SKM-1 (cell line): ENCODE measurements at regions not wholly inside any gene's neighbourhood (a gene's known extent, or its start where the extent isn't known, plus 50 kb on each side); places are given as distances from the start of the nearest gene placed in this dataset.
"Not testable (repeated sequence)": the region's sequence is repeated elsewhere in the genome, so short reads cannot be mapped to it uniquely, and the experiment has no call there.

Source experiments
- DNase-seq: peaks from one replicate; lab custom pipeline; 2025; ENCODE audit not compliant: unreplicated experiment; lab: John Stamatoyannopoulos, UW

GRCh38 chr2:104904889-104905288 is 51.0 kb downstream of the POU3F3 start:
- no peak for DNase-seq

- DNase-seq = no peak
Observed at GRCh38 chr2:104909317-104909716, 55.4 kb downstream of the POU3F3 start.

- no peak for DNase-seq
Observed at GRCh38 chr2:104914509-104914908, 60.6 kb downstream of the POU3F3 start.

- DNase-seq = no peak
Observed at GRCh38 chr2:104915107-104915793, 61.3 kb downstream of the POU3F3 start.

- no peak for DNase-seq
Observed at GRCh38 chr2:104919127-104919526, 65.2 kb downstream of the POU3F3 start.

GRCh38 chr2:104923665-104924064 is 69.8 kb downstream of the POU3F3 start:
- no peak for DNase-seq

GRCh38 chr2:104929663-104930062 is 75.7 kb downstream of the POU3F3 start:
- no peak for DNase-seq

GRCh38 chr2:104930732-104931131 is 76.8 kb downstream of the POU3F3 start:
- DNase-seq = no peak

GRCh38 chr2:104932243-104932642 is 78.3 kb downstream of the POU3F3 start:
- DNase-seq = no peak

- no peak for DNase-seq
Observed at GRCh38 chr2:104933151-104933917, 79.4 kb downstream of the POU3F3 start.

GRCh38 chr2:104936527-104936926 is 82.6 kb downstream of the POU3F3 start:
- no peak for DNase-seq

GRCh38 chr2:104938231-104938941 is 84.5 kb downstream of the POU3F3 start:
- no peak for DNase-seq

GRCh38 chr2:104939570-104940217 is 85.8 kb downstream of the POU3F3 start:
- no peak for DNase-seq

GRCh38 chr2:104944495-104944894 is 90.6 kb downstream of the POU3F3 start:
- no peak for DNase-seq

- no peak for DNase-seq
Observed at GRCh38 chr2:104945121-104945520, 91.2 kb downstream of the POU3F3 start.

GRCh38 chr2:104945866-104946265 is 92.0 kb downstream of the POU3F3 start:
- no peak for DNase-seq

GRCh38 chr2:104947456-104947855 is 90.4 kb upstream of the MRPS9 start:
- not testable (repeated sequence) for DNase-seq

GRCh38 chr2:104952976-104953375 is 84.9 kb upstream of the MRPS9 start:
- no peak for DNase-seq

GRCh38 chr2:104965900-104966299 is 72.0 kb upstream of the MRPS9 start:
- DNase-seq = no peak

- DNase-seq = no peak
Observed at GRCh38 chr2:104969564-104969963, 68.3 kb upstream of the MRPS9 start.

GRCh38 chr2:104975371-104975770 is 62.5 kb upstream of the MRPS9 start:
- no peak for DNase-seq
